Type B pancreatic cell (in vitro differentiated cells): ENCODE measurements at regions not wholly inside any gene's neighbourhood (a gene's known extent, or its start where the extent isn't known, plus 50 kb on each side); places are given as distances from the start of the nearest gene placed in this dataset.
A peak's percentile ranks its signal among the peaks of the same experiment; 100 is the strongest.

Source experiments
- DNase-seq: peaks from one replicate; pipeline ENCODE4 v3.0.0; 2021; ENCODE audit warnings: mixed read lengths; ENCODE audit not compliant: unreplicated experiment; ENCODE audit errors: extremely low spot score
- H3K27ac Mint-ChIP-seq: 2 replicates; pipeline ENCODE4 v1.8.0; 2021; ENCODE audit warnings: mild to moderate bottlenecking, mixed read lengths
- H3K27me3 Mint-ChIP-seq: 2 replicates; pipeline ENCODE4 v1.8.0; 2021; ENCODE audit warnings: mixed read lengths
- H3K36me3 Mint-ChIP-seq: 2 replicates; pipeline ENCODE4 v1.8.0; 2021; ENCODE audit warnings: mixed read lengths
- H3K4me1 Mint-ChIP-seq: one replicate; pipeline ENCODE4 v1.8.0; 2021; ENCODE audit warnings: mixed read lengths; ENCODE audit not compliant: unreplicated experiment
- H3K4me3 Mint-ChIP-seq: 2 replicates; pipeline ENCODE4 v1.8.0; 2021; ENCODE audit warnings: mild to moderate bottlenecking, mixed read lengths
- H3K9me3 Mint-ChIP-seq: 2 replicates; pipeline ENCODE4 v1.8.0; 2021; ENCODE audit warnings: mixed read lengths
- TF ChIP-seq, protein P1 (sequence below): fragments of 200-600 bp; sonication (generic); conservative IDR thresholded peaks from 2 replicates; pipeline ENCODE4 v1.5.0; 2021; ENCODE audit warnings: antibody characterized with exemption, mild to moderate bottlenecking

DNA sequence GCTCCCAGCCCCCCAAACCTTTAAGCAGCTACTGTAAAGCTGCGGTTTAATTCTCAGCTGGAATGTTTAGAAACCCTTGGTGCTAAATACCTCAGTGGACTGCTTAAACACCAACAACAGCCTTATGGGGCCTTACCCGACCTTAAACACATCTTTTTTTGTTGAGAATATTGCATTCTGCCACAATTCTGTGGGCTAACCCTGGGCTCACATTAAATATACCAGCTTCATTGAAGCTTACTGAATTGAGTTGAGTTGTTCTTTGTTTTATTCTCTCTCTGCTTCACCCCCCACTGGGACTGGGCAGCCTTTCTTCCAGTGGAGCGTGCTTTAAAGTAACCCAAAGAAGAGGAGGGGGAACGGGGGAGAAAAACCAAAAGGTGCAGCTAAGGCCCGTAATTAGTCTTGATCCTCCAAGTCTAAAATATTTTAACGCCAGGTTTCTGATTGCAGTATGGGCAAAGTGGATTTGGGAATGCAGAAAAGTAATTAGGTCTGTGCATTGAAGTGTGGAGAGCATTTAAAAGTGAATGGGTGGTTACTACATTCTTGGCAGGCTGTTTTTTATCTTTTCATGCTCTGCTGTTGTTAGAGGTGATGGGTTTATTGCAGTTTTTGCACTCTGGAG, 281.2 kb downstream of the NR2F1-AS1 start:
- no peaks in the 10 kb centered on the region for H3K36me3 Mint-ChIP-seq
- no peak for DNase-seq
- H3K9me3 Mint-ChIP-seq: no peaks in the 10 kb centered on the region
- H3K27me3 Mint-ChIP-seq: peaks cover 12% of the 10 kb centered on the region
- H3K27ac Mint-ChIP-seq: no peak overlapping the region
- no peak overlapping the region for H3K4me3 Mint-ChIP-seq
- H3K4me1 Mint-ChIP-seq: peaks cover 52% of the 10 kb centered on the region
- TF ChIP-seq, protein P1, sequence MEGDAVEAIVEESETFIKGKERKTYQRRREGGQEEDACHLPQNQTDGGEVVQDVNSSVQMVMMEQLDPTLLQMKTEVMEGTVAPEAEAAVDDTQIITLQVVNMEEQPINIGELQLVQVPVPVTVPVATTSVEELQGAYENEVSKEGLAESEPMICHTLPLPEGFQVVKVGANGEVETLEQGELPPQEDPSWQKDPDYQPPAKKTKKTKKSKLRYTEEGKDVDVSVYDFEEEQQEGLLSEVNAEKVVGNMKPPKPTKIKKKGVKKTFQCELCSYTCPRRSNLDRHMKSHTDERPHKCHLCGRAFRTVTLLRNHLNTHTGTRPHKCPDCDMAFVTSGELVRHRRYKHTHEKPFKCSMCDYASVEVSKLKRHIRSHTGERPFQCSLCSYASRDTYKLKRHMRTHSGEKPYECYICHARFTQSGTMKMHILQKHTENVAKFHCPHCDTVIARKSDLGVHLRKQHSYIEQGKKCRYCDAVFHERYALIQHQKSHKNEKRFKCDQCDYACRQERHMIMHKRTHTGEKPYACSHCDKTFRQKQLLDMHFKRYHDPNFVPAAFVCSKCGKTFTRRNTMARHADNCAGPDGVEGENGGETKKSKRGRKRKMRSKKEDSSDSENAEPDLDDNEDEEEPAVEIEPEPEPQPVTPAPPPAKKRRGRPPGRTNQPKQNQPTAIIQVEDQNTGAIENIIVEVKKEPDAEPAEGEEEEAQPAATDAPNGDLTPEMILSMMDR: no peak

DNA sequence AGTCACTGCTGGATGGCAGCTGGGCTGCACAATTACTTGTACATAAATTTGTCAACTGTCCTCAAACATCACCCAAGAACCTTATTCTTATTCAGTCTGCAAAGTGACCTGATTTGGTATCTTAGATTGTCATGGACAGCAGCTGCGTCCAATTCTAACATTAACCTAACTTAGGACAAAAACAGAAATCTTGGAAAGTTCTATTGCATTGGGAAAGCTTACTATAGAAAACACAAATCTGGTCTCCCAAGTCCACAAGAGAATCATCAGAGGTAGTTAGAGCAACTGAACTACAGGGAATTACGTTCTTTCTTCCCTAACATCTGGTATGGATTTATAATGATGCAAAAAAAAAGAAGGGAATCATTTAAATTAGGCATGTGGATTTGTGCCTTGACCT, 283.9 kb downstream of the NR2F1-AS1 start:
- H3K9me3 Mint-ChIP-seq: no peaks in the 10 kb centered on the region
- H3K27me3 Mint-ChIP-seq: peaks cover 8% of the 10 kb centered on the region
- no peak for DNase-seq
- H3K27ac Mint-ChIP-seq: no peak overlapping the region
- no peaks in the 10 kb centered on the region for H3K36me3 Mint-ChIP-seq
- TF ChIP-seq, protein P1: no peak
- peaks cover 33% of the 10 kb centered on the region for H3K4me1 Mint-ChIP-seq
- no peak overlapping the region for H3K4me3 Mint-ChIP-seq

DNA sequence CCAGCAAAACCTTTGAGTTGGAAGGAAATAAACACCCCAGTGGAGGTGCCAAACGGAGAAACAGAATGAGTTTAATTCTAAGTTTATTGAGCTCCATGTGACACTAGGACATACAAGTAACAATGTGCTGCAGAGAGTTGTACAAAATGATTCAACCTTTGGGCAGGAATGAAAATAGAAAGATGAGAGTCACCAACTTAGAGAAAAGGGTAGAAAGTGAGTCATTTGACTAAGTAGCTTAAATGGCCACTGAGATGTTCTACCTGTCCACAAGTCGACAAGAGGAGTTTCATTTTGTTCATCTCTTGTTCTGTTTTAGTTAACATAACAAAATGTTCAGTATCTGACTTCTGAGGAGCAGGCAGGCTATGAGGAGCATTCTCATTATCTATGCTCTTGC, 284.7 kb downstream of the NR2F1-AS1 start:
- no peak for DNase-seq
- H3K4me3 Mint-ChIP-seq: no peak overlapping the region
- H3K27ac Mint-ChIP-seq: no peak overlapping the region
- H3K4me1 Mint-ChIP-seq: peaks cover 28% of the 10 kb centered on the region
- no peaks in the 10 kb centered on the region for H3K9me3 Mint-ChIP-seq
- TF ChIP-seq, protein P1: no peak
- H3K36me3 Mint-ChIP-seq: no peaks in the 10 kb centered on the region
- peaks cover 5% of the 10 kb centered on the region for H3K27me3 Mint-ChIP-seq

DNA sequence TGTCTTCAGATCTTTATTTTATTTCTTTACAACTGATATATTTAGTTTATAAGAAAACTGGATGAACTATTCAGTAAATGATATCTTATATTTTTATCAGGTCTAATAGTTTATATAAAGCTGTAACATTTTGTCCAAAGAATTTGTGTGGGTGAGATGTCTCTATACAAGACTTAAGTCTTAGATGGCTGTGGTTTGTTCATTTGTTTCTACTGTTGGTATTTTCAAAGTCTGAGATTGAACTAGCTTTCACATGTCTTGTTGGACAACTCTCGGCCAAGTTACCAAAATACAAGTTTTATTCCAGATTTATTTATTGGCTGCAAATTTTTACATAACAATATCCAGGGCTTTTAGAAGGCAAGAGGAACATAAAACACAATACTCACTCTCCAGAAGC, 286.0 kb downstream of the NR2F1-AS1 start:
- Mint-ChIP-seq H3K4me1 (peaks cover 16% of the 10 kb centered on the region), H3K27ac (no peak overlapping the region), H3K4me3 (no peak overlapping the region), H3K36me3 (no peaks in the 10 kb centered on the region), H3K27me3 (peaks cover 4% of the 10 kb centered on the region), H3K9me3 (no peaks in the 10 kb centered on the region)
- TF ChIP-seq, protein P1: no peak
- no peak for DNase-seq

DNA sequence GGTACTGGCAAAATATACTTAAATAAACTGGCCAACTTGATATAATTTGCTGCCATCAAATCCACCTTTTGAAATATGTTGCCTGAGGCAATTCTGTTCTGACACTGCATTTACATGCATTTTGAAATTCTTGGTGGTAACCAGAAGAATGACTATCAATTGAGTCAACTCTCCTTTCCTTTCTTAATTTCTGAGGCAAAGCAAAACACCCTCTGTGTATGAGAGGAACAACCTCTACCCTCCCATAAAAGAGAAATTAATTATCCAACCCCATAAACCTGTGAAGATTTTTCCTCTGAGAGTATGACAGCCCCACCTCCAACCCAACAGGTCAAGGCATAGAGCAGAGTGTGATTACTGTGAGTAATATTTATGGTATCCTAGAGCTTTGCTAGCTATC, 286.8 kb downstream of the NR2F1-AS1 start:
- peaks cover 4% of the 10 kb centered on the region for H3K27me3 Mint-ChIP-seq
- TF ChIP-seq, protein P1: no peak

DNA sequence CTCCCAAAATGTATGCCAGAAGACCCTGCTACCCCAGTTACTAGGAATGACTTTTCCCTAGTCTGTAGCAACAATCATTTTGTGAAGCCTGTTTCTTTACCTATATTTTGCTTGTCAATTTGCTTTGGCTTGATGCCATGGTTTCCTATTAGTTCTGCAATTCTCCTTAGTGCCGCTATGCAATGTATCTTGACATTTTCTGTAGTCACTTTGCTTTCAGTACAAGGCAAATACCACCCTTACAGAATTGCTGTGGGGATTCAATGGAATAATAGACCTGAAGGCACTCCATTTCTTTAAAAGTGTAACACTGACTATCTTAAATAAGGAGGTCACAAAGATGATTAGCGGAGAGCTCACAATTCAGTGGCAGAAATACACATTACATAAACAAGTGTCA, 291.1 kb downstream of the NR2F1-AS1 start:
- Mint-ChIP-seq H3K27ac (no peak overlapping the region), H3K4me3 (no peak overlapping the region), H3K9me3 (peaks cover 12% of the 10 kb centered on the region), H3K36me3 (no peaks in the 10 kb centered on the region), H3K27me3 (no peaks in the 10 kb centered on the region), H3K4me1 (no peaks in the 10 kb centered on the region)
- DNase-seq: no peak
- TF ChIP-seq, protein P1: peak; percentile 20

More for the DNA sequence above, 286.8 kb downstream of the NR2F1-AS1 start:
- H3K27ac Mint-ChIP-seq: no peak overlapping the region
- no peaks in the 10 kb centered on the region for H3K36me3 Mint-ChIP-seq
- DNase-seq: no peak
- no peaks in the 10 kb centered on the region for H3K9me3 Mint-ChIP-seq
- no peak overlapping the region for H3K4me3 Mint-ChIP-seq
- H3K4me1 Mint-ChIP-seq: peaks cover 10% of the 10 kb centered on the region
